RWPE2 (cell line): ENCODE measurements at regions not wholly inside any gene's neighbourhood (a gene's known extent, or its start where the extent isn't known, plus 50 kb on each side); places are given as distances from the start of the nearest gene placed in this dataset.

Source experiments
- ATAC-seq: fragments of 200-7000 bp; cut with Tn5 transposase; 3 replicates; pipeline ENCODE4 v1.9.1; 2021; ENCODE audit warnings: low read depth
- DNase-seq: peaks from one replicate; pipeline ENCODE4 v3.0.0-alpha.2; 2020; ENCODE audit warnings: low spot score
- H3K27ac ChIP-seq: fragments of 450-650 bp; 2 replicates; pipeline ENCODE4 v1.5.1; 2017; ENCODE audit warnings: mild to moderate bottlenecking; ENCODE audit not compliant: poor library complexity, severe bottlenecking
- H3K27me3 ChIP-seq: fragments of 250-450 bp; sonication (Bioruptor Pico); 2 replicates; pipeline ENCODE4 v1.5.1; 2021; ENCODE audit warnings: mild to moderate bottlenecking, moderate library complexity; ENCODE audit not compliant: insufficient read depth, poor library complexity, severe bottlenecking
- H3K36me3 ChIP-seq: fragments of 250-450 bp; sonication (Bioruptor Pico); 2 replicates; pipeline ENCODE4 v1.5.1; 2020; ENCODE audit warnings: low read depth, mild to moderate bottlenecking, moderate library complexity
- H3K4me1 ChIP-seq: fragments of 250-450 bp; sonication (Bioruptor Pico); 2 replicates; pipeline ENCODE4 v1.5.1; 2021; ENCODE audit warnings: mild to moderate bottlenecking, moderate library complexity; ENCODE audit not compliant: insufficient read depth, poor library complexity, severe bottlenecking
- H3K4me3 ChIP-seq: fragments of 250-450 bp; sonication (Bioruptor Pico); 2 replicates; pipeline ENCODE4 v1.5.1; 2021; ENCODE audit warnings: mild to moderate bottlenecking, moderate library complexity; ENCODE audit not compliant: severe bottlenecking
- H3K9me3 ChIP-seq: fragments of 250-450 bp; sonication (Bioruptor Pico); 2 replicates; pipeline ENCODE4 v1.5.1; 2021; ENCODE audit warnings: mild to moderate bottlenecking, moderate library complexity; ENCODE audit not compliant: severe bottlenecking
- TF ChIP-seq, protein P1 (sequence below): fragments of 450-650 bp; IDR thresholded peaks from one replicate; pipeline ENCODE4 v1.5.1; 2017; ENCODE audit warnings: mild to moderate bottlenecking, moderate library complexity; ENCODE audit not compliant: poor library complexity, severe bottlenecking

DNA sequence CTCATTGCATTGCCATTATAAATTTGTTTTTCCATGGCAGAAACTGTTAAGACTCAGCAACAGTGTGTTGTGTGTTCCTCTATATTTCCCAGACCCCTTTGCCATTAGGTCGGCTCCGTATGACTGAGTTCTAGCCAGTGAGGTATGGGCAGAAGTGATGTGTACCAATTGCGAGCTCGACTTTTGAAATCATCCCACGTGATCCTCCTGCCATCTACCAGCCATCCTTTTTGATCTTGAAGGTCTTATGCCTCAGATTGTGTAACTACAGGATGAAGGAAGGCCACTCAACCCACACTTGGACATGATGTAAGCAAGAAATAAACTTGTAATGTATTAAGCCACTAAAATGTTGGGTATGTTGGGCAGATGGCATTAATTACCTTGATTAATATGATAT lies 562.3 kb downstream of the PDCD6IP start:
- H3K27me3 ChIP-seq: no peaks in the 10 kb centered on the region
- no peaks in the 10 kb centered on the region for H3K36me3 ChIP-seq
- no peak overlapping the region for H3K27ac ChIP-seq
- H3K9me3 ChIP-seq: no peaks in the 10 kb centered on the region
- ATAC-seq (no peak), DNase-seq (no peak)
- no peak overlapping the region for H3K4me3 ChIP-seq
- H3K4me1 ChIP-seq: no peaks in the 10 kb centered on the region
- TF ChIP-seq, protein P1, sequence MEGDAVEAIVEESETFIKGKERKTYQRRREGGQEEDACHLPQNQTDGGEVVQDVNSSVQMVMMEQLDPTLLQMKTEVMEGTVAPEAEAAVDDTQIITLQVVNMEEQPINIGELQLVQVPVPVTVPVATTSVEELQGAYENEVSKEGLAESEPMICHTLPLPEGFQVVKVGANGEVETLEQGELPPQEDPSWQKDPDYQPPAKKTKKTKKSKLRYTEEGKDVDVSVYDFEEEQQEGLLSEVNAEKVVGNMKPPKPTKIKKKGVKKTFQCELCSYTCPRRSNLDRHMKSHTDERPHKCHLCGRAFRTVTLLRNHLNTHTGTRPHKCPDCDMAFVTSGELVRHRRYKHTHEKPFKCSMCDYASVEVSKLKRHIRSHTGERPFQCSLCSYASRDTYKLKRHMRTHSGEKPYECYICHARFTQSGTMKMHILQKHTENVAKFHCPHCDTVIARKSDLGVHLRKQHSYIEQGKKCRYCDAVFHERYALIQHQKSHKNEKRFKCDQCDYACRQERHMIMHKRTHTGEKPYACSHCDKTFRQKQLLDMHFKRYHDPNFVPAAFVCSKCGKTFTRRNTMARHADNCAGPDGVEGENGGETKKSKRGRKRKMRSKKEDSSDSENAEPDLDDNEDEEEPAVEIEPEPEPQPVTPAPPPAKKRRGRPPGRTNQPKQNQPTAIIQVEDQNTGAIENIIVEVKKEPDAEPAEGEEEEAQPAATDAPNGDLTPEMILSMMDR: no peak

DNA sequence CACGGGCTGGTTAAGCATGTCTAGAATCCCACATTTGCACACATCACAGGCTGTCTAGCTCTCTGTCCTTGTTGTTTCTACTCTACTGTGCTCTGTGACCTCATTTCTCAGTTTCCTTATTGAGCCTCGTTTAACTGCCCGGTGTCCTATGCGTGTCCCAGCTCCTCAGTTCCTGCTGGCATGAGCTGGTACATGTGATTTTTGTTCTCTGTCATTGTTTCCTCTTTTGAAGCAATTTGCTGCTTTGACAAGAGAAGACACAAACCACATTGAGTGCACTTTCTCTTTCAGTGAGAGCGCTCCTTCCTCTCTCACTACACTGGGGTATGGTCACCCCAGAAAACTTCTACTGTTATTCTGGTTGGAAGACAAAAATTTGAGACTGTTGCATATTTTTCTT lies 563.5 kb downstream of the PDCD6IP start:
- TF ChIP-seq, protein P1: no peak
- Histone ChIP-seq H3K9me3 (no peaks in the 10 kb centered on the region), H3K27ac (no peak overlapping the region), H3K36me3 (no peaks in the 10 kb centered on the region), H3K4me1 (no peaks in the 10 kb centered on the region), H3K4me3 (no peak overlapping the region), H3K27me3 (no peaks in the 10 kb centered on the region)
- ATAC-seq (no peak), DNase-seq (no peak)

DNA sequence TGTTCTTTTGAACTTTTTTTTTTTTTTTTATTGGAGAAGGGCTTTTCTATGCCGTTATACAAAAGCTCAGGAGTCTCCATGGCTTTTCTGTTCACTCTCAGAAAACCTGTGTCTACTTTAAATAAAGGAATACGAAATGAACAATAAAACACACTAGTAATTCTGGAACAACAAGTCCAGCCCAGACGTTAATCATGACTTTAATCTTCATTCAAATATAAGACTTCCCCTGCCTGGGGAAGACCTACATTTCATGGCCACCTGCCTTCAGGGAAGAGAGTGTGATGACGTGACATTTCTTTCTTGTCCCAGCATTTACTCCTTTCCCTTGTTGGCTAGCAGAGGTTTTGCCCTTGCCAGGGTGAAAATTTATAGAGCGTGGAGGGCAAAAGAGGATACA lies 564.5 kb downstream of the PDCD6IP start:
- Histone ChIP-seq H3K4me3 (no peak overlapping the region), H3K27me3 (no peaks in the 10 kb centered on the region), H3K27ac (no peak overlapping the region), H3K4me1 (no peaks in the 10 kb centered on the region), H3K9me3 (no peaks in the 10 kb centered on the region), H3K36me3 (no peaks in the 10 kb centered on the region)
- ATAC-seq (no peak), DNase-seq (no peak)
- TF ChIP-seq, protein P1: no peak

DNA sequence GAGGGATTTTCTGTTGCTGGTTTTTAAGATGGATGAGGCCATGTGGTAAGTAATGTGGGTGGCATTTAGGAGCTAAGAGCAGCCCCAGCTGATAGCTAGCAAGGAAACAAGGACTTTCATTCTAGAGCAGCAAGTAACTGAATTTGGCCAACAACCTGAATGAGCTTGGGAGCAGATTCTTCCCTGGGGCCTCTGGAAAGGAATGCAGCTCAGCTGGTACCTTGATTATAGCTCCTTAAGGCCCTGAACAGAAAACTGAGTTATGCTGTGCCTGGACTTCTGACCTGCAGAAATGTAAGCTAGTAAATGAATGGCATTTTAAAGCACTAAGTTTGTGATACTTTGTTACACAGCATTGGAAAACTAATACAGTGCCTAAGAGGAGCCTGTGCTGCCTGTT lies 565.5 kb downstream of the PDCD6IP start:
- no peak overlapping the region for H3K27ac ChIP-seq
- DNase-seq: no peak
- H3K9me3 ChIP-seq: no peaks in the 10 kb centered on the region
- H3K4me1 ChIP-seq: no peaks in the 10 kb centered on the region
- TF ChIP-seq, protein P1: no peak
- no peak overlapping the region for H3K4me3 ChIP-seq
- H3K27me3 ChIP-seq: no peaks in the 10 kb centered on the region
- H3K36me3 ChIP-seq: no peaks in the 10 kb centered on the region
- ATAC-seq: no peak

DNA sequence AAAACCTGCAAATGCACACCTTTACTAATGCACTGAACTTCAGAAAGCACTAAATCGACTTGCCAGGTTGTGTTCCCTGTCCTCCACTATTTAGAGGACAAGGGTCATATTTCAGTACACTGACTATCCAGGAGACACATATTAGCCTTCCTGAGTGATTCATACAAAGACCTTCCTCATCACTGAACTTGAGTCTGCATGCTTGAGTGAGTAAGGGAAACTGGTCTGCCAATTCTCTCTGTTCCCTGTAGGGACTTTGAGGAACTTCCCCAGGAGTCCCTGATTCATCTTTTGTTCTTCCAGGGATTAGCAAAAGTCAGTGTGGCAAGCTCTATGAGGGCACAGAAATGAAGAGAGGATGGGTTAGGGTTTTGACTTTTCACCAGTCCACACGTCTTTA lies 565.9 kb downstream of the PDCD6IP start:
- H3K4me1 ChIP-seq: no peaks in the 10 kb centered on the region
- H3K27ac ChIP-seq: no peak overlapping the region
- no peaks in the 10 kb centered on the region for H3K27me3 ChIP-seq
- TF ChIP-seq, protein P1: no peak
- no peaks in the 10 kb centered on the region for H3K9me3 ChIP-seq
- no peak overlapping the region for H3K4me3 ChIP-seq
- ATAC-seq (peak; percentile 81), DNase-seq (no peak)
- H3K36me3 ChIP-seq: no peaks in the 10 kb centered on the region
